ENCODE measurements at regions not wholly inside any gene's neighbourhood (a gene's known extent, or its start where the extent isn't known, plus 50 kb on each side); places are given as distances from the start of the nearest gene placed in this dataset.

DNA sequence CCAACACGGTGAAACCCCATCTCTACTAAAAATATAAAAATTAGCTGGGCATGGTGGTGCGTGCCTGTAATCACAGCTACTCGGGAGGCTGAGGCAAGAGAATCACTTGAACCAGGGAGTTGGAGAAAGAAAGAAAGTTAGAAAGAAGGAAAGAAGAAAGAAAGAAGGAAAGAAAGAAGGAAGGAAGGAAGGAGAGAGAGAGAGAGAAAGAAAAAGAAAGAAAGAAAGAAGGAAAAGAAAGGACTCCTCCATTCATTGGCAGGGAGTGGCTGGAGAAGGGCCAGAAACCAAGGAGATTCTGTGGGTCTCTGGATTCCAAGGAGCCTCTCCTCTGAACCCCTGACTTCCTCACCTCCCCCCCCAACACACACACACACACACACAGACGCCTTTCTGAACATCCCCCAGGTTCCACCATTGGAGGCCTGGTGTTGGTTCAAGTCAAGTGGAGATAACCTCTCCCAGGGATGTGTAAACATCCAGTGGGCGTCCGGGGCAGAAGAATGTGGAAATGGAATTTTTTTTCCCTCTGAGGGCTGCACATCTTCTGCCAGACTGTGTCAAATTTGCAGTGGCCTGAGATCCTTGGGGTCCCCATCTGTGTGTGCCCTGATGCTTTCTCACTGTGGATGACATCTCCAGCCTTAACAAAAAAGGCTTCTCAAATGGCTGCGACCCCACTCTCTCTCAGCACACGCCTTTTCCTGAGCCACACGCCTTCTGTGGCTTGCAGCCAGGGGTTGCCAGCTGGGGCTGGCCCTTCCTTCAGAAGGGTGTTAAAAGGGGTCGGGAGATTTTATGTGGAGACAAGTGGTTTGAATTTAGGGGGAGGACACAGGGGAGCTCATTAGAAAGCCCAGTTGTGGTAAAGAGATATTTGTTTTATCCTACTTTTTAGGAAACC, 109.3 kb upstream of the HAND1 start:
- DNase-seq = no peak

DNA sequence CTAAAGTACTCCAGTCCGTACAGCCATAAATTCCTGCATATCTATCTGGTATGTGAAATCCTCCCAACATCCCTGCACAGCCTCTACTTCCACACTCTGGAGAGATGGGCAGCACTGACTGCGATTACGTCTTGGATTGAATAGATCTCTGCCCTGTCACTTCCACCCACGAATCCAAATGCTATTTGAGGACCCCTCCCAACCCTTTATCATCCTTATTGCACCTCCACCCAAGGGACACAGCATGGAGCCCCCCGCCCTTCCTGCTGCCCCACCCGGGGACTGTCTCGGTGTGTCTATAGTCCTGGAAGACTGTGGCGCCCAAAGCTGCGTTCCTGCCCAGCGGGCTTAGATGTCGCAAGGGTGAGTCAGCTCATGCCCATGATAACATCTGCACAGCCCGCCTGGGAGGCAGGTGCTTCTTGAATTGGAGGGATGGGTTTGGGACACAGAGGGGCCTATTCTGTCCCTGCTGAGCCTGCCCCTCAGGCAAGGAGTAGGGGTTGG, 105.7 kb upstream of the HAND1 start:
- DNase-seq = no peak

DNA sequence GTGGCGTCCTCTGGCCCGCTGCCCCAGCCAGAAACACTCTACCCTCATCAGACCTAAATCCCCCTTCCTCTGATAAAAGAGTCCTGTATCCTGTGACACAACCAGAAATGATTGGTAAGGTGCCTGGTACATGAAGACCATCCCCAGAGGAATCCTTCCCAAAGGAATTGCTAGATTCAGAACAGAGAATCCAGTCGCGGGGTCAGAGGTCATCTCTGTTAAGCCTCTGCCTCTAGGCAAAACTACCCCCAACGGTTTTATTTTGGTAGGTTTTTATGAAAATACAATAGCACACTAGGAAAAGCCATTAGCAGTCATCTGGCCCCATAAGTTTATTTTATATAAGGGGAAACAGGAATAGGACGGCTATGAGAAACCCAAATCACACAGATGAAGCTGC, 102.4 kb upstream of the HAND1 start:
- no peak for DNase-seq

DNA sequence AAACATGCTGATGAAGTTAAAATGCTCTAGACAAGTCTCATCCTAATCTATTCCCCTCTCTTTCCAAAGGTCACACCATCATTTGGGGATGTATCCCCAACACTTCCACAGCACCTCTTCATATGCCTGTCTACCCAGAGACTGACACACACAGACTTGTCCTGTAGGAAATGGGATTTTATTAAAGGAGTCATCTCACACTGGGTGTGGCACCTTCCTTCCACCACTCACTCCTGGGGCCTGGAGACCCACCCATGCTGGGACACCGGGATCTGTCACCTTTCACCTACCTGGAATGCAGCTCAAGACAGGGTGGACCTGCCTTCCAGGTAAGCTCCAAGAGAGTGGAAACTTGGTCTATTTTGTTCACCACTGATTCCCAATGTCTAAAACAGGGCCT, 99.4 kb upstream of the HAND1 start:
- DNase-seq = no peak

DNA sequence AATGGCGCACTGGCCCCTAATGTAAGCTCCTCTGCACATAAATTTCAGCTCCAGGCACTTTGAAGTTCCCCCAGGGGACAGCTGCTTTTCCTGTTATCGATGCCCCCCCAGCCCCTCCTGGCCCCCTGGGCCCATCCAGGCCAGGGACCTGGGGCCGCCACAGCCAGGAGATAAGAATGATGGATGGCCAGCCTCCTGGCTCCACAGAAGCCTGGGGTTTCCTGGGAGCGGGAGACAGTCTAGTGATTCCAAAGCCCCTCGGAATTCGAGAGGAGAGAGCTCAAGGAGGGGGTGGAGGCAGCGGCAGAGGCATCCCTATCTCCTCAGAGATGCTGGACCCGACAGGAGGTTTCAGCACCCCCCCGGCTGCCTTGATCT, 98.4 kb upstream of the HAND1 start:
- DNase-seq = no peak

DNA sequence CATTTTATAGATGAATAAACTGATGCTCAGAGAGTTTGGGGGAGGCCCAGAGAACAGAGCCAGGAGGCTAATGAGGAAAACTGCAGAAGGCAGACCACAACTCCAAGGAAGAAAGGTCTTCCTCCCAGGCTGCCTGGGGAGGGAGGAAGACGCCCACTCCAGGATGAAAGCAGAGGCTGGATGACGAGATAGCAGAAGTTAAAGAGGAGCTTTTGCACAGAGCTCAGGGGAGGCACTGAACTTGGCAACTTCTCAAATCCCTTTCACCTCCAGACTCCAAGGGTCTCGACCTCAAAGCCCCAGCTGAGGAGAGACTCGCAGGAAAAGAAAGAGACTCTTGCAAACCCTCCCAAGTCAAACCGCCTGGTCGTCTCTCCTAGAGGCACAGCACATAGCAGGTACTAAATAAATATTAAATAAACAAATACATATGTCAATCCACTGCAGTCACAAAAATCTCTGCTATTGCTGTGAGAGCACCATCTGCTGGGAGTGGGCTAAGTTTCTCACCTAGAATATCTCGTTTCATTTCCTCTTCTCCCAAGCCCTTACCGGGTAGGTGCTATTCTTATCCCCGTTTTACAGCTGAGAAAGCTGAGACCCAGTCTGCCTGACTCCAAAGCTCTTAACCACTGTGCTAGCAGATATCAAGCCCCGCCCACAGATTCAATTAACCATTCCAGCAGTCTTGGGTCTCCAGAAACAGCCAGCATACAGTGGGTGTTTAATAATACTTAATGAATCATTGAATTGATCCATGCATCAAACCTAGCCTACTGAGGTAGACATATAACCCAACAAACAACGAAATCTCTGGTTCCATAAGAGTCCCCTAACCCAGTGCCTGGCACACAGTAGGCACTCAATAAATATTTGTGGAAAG, 97.8 kb upstream of the HAND1 start:
- no peak for DNase-seq

DNA sequence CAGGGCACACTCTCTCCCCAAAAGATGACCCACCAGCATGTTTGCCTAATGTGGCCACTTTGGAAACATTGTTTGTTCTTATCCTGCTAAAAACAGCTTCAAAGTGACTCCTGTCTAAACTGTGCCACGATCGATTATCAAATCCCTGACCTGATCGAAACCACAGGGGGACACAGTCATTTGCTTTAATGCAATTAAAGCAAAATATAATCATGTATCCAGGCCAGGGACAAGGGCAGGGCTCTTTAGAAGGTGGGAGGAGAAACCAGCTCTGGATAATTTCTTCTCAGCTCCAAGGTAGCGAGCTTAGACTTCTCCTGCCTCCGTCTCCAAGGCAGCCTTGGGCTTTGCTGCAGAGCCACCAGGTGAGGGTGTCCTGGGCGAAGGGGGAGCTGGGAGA, 95.0 kb upstream of the HAND1 start:
- no peak for DNase-seq

DNA sequence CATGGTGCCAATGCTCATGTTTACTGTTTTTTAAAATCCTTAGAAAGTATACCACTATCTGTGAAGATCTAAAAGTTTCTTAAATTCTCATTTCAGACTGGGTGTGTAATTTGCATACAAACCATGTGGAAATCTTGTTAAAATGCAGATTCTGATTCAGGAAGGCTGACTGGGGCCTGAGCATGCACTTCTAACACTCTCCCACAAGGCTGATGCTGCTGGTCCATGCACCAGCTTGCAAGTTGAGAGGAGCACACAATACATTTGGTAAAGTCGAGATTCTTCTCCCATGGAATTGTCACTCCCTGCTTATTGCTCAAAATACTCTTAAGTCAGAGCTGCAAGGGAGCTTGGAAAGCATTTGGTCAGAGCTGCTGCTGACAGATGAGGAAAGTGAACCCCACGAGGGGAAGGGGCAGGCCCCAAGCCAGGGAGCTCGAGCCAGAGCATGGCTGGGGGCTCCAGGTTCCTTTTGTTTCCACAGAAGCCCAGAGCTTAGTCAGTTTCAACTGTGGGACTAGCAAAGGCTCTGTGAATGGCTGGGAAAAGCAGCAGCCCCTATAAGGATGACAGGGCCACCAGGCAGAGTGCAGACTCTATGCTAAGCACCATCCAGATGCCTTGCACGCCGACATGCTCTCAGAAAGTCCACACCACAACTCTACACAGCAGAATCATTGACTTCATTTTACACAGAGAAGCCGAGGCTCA, 93.5 kb upstream of the HAND1 start:
- DNase-seq = no peak

DNA sequence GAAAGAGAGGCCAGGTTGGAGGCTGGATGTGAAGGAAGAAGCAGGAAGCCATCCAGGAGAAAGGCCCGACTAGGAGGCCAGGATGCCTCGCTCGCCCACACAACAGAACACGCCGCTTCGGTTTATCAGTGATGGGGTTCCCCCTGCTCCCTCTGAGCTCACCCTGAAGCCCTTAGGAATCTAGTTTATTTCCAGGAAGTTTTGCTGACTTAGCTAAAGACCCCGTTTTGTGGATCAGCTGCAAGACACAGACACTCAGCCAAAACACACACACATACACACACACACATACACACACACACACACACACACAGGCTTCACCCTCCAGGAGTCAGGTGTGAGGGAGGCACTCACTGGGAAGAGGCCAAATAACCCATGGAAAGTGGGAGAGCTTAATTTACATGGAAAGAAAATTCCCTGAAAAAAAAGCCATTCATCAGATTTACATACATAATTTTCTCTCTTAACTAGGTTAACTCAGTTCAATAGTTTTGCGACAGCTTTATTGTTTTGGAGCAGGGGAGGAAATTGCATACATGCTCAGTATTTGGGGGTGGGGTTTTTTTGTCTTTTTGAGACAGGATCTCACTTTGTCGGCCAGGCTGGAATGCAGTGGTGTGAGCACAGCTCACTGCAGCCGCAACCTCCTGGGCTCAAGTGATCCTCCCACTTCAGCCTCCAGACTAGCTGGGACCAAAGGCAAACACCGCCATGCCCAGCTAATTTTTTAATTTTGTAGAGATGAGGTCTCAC, 92.7 kb upstream of the HAND1 start:
- DNase-seq = no peak

DNA sequence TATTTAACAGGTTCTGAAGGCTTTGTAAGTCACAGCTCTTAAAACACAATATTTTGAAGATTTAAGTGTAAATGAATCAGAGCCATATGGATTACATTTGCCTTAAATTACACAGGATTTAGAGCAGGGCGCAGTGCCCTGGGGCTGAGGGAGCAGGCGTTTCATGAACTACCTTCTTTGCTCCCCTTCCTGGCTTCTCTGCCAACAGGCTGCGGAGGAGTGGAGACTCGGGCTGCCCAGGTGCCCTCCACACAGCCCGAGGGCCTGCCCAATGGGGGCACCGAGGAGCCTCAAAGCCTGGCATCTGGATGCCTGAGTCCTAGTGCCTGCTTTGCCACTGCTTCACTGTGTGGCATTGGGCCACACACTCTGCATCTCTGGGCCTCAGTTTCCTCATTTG, 90.6 kb upstream of the HAND1 start:
- no peak for DNase-seq

DNA sequence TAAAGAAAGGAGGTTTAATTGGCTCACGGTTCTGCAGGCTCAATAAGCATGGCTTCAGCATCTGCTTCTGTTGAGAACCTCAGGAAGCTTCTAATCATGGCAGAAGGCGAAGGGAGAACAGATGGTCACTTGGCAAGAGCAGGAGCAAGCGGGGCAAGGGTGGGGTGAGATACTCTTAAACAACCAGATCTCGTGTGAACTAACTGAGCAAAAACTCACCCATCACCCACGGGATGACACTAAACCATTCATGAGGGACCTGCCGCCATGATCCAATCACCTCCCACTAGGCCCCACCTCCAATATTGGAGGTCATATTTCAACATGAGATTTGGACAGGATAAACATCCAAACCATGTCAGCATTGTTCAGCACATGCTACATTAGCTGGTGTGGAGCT, 89.1 kb upstream of the HAND1 start:
- no peak for DNase-seq

DNA sequence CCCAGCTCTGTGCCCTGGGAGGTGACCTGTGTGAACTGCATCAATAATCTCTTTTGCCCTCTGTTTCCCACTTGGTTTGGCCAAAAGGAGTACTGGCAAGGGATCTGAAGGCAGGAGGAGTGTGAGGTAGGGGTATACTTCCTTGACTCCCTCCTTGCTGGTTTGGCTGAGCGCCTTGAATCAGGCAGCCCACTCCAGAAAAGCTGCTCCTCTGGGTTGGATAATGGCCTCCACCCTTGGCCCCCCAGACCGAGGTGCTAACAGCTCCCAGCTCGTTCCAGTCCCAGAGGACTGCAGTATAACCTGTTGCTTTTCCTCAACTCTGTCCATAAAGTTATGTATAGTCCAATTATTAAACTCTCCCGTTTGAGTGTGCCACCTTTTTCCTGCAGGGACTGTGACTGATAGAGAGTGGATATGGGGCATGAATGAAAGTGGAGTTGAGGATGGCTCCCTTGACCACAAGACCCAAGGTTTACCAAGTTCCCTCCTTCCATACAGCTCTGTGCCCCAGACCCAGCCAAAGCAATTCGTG, 88.2 kb upstream of the HAND1 start:
- DNase-seq = no peak

DNA sequence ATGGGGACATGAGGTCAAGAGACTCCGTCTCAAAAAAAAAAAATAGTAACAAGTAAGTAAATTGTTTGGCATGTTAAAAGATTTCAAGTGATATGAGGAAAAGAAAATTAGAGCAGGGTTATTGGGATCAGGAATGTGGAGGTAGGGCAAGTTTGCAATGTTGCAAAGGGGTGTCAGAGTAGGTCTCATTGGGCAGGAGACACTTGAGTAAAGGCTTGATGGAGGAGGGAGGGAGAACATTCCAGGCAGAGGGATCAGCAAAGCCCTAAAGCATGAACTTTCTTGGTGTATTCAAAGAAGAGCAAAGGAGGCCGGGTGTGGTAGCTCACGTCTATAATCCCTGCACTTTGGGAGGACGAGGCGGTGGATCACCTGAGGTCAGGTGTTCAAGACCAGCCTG, 87.1 kb upstream of the HAND1 start:
- no peak for DNase-seq

DNA sequence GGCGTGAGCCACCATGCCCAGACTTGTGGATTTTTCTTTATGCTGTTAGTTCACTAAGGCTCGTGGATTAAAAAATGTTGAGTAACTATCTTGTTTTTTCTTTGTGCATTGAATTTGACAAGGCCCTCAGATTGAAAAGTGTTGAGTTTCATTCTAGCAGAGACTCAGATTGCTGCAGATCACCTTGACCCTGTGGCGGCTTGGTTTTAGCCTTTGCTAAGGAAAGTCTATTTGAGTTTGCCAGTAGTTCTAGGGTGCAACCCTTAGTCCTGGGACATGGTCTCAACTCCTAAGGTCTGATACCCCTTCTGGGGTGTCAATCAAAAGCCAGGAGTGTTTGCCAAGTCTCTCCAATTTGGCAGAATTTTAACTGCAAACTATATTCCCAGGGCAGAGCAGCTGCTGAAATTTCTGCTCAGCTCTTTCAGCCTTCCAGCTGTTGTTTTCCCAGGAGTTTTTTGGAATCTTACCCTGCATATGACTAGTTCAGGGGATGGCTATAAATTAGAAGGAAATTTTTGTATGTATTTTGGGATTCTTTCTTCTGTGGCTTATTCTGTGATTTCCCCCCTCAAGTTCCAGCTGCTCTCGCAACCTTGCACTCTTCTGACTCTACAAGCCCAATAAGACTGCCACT, 84.3 kb upstream of the HAND1 start:
- DNase-seq = no peak

DNA sequence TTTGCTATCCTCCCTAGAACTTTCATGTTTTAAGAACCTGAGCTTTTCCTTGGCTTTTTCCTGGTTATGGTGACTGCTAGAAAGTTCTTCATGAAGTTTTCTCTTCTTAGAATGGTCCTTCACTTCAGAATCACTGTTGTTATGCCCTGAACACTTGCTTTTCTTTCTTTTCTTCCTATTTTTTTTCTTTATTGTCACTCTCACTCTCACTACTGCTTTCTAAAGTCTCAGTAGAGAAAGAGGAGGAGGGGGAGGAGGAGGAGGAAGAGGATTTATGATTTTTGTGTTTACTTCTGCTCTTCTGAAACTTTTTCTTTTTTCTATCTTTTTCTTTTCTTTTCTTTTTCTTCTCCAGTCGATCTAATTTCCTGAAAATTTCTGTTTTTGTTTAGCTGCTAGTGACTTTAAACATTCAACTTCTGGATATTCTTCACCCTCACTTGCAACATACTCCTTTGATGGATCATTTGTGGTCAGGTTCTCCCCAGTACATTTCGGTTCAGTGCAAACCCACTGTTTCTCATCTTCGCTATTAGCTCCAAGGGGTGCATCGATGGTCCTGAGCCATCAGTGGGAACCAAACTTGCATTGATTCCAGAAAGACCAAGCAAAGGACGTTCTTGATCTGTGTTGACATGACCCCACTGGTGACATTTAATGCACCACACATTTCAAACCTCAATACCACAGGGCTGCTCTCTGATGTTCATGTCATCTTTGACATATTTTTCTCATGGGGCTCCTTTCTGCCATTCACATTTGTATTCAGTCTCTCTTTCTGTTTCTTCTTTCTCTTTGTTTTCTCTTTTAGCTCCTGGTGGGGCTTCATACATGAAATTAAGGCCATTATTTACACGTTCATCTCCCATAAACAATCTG, 81.6 kb upstream of the HAND1 start:
- DNase-seq = no peak

DNA sequence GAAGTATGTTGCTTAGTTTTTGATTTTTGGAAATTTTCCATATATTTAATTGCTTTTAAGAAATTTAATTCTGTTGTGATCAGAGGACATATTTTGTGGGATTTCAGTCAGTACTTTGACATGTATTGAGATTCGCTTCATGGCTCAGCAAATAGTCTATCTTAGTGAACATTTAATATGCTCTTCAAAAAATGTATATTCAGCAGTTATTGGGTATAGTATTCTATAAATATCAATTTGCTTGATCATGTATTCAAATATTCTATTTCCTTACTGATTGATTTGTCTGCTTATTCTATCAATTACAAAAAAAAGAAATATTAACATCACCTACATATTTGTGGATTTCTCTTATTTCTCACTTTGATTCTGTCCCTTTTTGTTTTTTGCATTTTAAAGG, 79.5 kb upstream of the HAND1 start:
- DNase-seq = no peak

DNA sequence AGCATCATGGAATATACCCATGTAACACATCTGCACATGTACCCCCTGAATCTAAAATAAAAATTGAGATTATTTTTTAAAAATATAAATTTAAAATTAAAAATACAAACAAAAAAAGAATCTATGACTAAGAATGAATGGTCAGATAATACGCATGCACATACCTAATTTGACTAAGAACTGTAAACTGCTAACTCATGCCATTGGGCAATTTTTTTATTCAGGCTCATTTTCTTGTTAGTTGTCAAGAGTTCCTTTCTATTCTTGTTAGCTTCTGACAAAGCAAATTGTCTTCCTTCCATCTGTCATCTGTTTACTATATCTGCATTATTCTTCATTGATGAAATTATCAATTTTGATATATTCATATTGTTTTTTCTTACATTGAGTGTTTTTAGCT, 69.5 kb upstream of the HAND1 start:
- DNase-seq = no peak

DNA sequence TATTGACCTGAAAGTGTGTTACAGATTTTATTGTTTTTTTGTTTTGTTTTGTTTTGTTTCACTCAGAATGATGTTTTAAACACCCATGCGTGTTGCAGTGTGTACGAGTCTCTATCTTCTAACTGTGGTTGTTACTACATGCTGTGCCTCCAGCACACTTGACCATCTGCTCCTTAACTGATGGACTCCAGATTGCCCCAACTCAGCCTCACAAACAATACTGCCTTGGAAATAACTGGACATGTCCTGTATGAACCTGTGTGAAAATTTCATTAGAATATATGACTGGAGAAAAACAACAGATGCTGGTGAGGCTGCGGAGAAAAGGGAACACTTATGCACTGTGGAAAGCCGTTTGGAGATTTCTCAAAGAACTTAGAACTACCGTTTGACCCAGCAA, 68.7 kb upstream of the HAND1 start:
- no peak for DNase-seq

DNA sequence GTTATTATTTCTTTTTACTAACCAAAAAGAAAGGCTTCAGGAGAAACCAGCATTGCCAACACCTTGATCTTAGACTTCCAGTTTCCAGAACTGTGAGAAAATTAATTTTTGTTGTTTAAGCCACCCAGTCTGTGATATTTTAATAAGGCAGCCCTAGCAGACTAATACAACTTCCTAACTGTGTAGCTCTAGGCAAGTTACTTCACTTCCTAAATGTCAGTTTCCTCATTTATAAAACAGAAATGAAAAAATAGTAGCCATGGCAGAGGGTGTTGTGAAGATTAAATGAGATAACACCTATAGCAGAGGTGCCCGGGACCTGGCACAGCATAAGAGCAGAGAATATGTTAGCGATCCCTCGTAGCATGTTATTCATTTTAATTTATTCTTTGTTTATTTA, 66.6 kb upstream of the HAND1 start:
- DNase-seq = no peak

DNA sequence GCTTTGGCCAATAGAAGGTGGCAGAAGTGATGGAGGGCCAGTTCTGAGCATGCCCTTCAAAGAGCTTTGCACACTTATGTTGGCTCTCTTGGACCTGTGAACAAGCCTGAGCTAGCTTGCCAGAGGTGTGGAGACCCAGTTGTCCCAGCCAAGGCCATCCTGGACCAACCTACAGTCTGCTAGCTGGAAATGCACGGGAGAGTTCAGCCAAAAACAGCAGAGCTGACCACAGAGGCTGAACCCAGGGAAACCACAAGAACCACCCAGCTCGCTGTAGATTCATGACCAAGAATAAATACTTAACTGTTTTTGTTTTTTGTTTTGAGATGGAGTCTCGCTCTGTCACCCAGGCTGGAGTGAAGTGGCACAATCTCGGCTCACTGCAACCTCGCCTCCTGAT, 65.4 kb upstream of the HAND1 start:
- no peak for DNase-seq

DNA sequence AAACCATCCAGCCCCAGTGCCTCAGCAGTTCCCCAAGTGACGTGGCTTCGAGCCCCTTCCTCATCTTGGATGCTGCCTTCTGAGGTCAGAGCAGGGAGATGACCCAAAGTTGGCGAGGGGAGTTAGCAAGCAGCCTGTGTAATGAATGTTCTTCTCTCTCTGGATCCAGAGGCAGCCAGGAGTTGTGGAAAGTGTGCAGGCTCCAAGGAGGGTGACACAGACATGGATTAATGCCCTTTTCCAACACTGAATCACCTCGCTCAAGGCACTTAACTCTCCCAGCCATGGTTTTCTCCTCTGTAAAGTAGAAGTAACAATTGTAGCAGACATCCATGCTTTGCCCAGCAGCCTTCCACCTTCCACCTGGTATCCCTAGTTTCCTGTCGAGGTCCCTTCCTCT, 64.6 kb upstream of the HAND1 start:
- no peak for DNase-seq

Data from activated CD4-positive, CD25-positive, alpha-beta regulatory T cell (primary cell).